ENCODE measurements at regions not wholly inside any gene's neighbourhood (a gene's known extent, or its start where the extent isn't known, plus 50 kb on each side); places are given as distances from the start of the nearest gene placed in this dataset.

GRCh38 chr4:66182636-66183035, 512.3 kb upstream of the EPHA5 start:
- DNase-seq (ENCODE audit: low read depth in 2 of 2), result peak in 1 of 2 donors; percentile 3
- H3K9me3 ChIP-seq (ENCODE audit: control insufficient read depth, insufficient read depth, low read depth, low read length), result no peaks in the 10 kb centered on the region
- H3K4me1 ChIP-seq (ENCODE audit: control insufficient read depth, extremely low read depth, insufficient read depth, low read length), result no peaks in the 10 kb centered on the region
- no peak overlapping the region for H3K4me2 ChIP-seq (ENCODE audit: extremely low read depth, insufficient read depth, low read length)
- H3K79me2 ChIP-seq (ENCODE audit: control insufficient read depth, insufficient read depth, low read length), result no peaks in the 10 kb centered on the region
- no peak overlapping the region for H3K27ac ChIP-seq (ENCODE audit: insufficient read depth, low read length)
- H3K9ac ChIP-seq (ENCODE audit: insufficient read depth, low read length), result no peak overlapping the region
- no peak for TF ChIP-seq EZH2 (IDR thresholded peaks at IDR 0.05; ENCODE audit: low read length, missing control alignments)
- TF ChIP-seq CTCF (conservative IDR thresholded peaks at IDR 0.05 in 1 of 2, IDR thresholded peaks at IDR 0.05 in 1 of 2; ENCODE audit: low read depth in 1 of 2, low read length in 2 of 2), result no peak
- no peaks in the 10 kb centered on the region for H3K36me3 ChIP-seq (ENCODE audit: control insufficient read depth, insufficient read depth, low read length)
- no peak overlapping the region for H3K4me3 ChIP-seq (replicated peaks in 1 of 4; ENCODE audit: control extremely low read depth in 1 of 4, insufficient read depth in 1 of 4, low read depth in 3 of 4, low read length in 4 of 4)
- H3K27me3 ChIP-seq (ENCODE audit: control insufficient read depth, insufficient read depth, low read length), result no peaks in the 10 kb centered on the region
- no peaks in the 10 kb centered on the region for H4K20me1 ChIP-seq (ENCODE audit: control insufficient read depth, extremely low read depth, insufficient read depth, low read length)
- no peak overlapping the region for H2AFZ ChIP-seq (ENCODE audit: low read length)

- Histone ChIP-seq H3K9me3 (ENCODE audit: control insufficient read depth, insufficient read depth, low read depth, low read length) (no peaks in the 10 kb centered on the region), H3K4me2 (ENCODE audit: extremely low read depth, insufficient read depth, low read length) (no peak overlapping the region), H3K9ac (ENCODE audit: insufficient read depth, low read length) (no peak overlapping the region), H3K4me3 (replicated peaks in 1 of 4; ENCODE audit: control extremely low read depth in 1 of 4, insufficient read depth in 1 of 4, low read depth in 3 of 4, low read length in 4 of 4) (no peak overlapping the region), H4K20me1 (ENCODE audit: control insufficient read depth, extremely low read depth, insufficient read depth, low read length) (no peaks in the 10 kb centered on the region), H3K36me3 (ENCODE audit: control insufficient read depth, insufficient read depth, low read length) (no peaks in the 10 kb centered on the region), H3K27ac (ENCODE audit: insufficient read depth, low read length) (no peak overlapping the region), H3K79me2 (ENCODE audit: control insufficient read depth, insufficient read depth, low read length) (no peaks in the 10 kb centered on the region), H3K27me3 (ENCODE audit: control insufficient read depth, insufficient read depth, low read length) (no peaks in the 10 kb centered on the region), H2AFZ (ENCODE audit: low read length) (no peak overlapping the region), H3K4me1 (ENCODE audit: control insufficient read depth, extremely low read depth, insufficient read depth, low read length) (no peaks in the 10 kb centered on the region)
- peak in 1 of 2 donors; percentile 79 for DNase-seq (ENCODE audit: low read depth in 2 of 2)
- no peak for TF ChIP-seq CTCF (conservative IDR thresholded peaks at IDR 0.05 in 1 of 2, IDR thresholded peaks at IDR 0.05 in 1 of 2; ENCODE audit: low read depth in 1 of 2, low read length in 2 of 2)
- TF ChIP-seq EZH2 (IDR thresholded peaks at IDR 0.05; ENCODE audit: low read length, missing control alignments), result no peak
Measured at GRCh38 chr4:66178906-66179305, 508.6 kb upstream of the EPHA5 start.

- H3K9ac ChIP-seq (ENCODE audit: insufficient read depth, low read length), result no peak overlapping the region
- no peak overlapping the region for H2AFZ ChIP-seq (ENCODE audit: low read length)
- no peak for TF ChIP-seq CTCF (conservative IDR thresholded peaks at IDR 0.05 in 1 of 2, IDR thresholded peaks at IDR 0.05 in 1 of 2; ENCODE audit: low read depth in 1 of 2, low read length in 2 of 2)
- TF ChIP-seq EZH2 (IDR thresholded peaks at IDR 0.05; ENCODE audit: low read length, missing control alignments), result no peak
- no peaks in the 10 kb centered on the region for H3K79me2 ChIP-seq (ENCODE audit: control insufficient read depth, insufficient read depth, low read length)
- no peaks in the 10 kb centered on the region for H3K36me3 ChIP-seq (ENCODE audit: control insufficient read depth, insufficient read depth, low read length)
- H3K27me3 ChIP-seq (ENCODE audit: control insufficient read depth, insufficient read depth, low read length), result no peaks in the 10 kb centered on the region
- H3K4me3 ChIP-seq (replicated peaks in 1 of 4; ENCODE audit: control extremely low read depth in 1 of 4, insufficient read depth in 1 of 4, low read depth in 3 of 4, low read length in 4 of 4), result no peak overlapping the region
- H3K4me2 ChIP-seq (ENCODE audit: extremely low read depth, insufficient read depth, low read length), result no peak overlapping the region
- H3K4me1 ChIP-seq (ENCODE audit: control insufficient read depth, extremely low read depth, insufficient read depth, low read length), result no peaks in the 10 kb centered on the region
- no peaks in the 10 kb centered on the region for H3K9me3 ChIP-seq (ENCODE audit: control insufficient read depth, insufficient read depth, low read depth, low read length)
- H4K20me1 ChIP-seq (ENCODE audit: control insufficient read depth, extremely low read depth, insufficient read depth, low read length), result no peaks in the 10 kb centered on the region
- no peak overlapping the region for H3K27ac ChIP-seq (ENCODE audit: insufficient read depth, low read length)
- DNase-seq (ENCODE audit: low read depth in 2 of 2), result peak in 1 of 2 donors; percentile 26
Measured at GRCh38 chr4:66169341-66169740, 499.1 kb upstream of the EPHA5 start.
